MCF 10A (cell line): ENCODE measurements at regions not wholly inside any gene's neighbourhood (a gene's known extent, or its start where the extent isn't known, plus 50 kb on each side); places are given as distances from the start of the nearest gene placed in this dataset.

Source experiments
- BruUV-seq: library from RNA; stranded (reverse); fragments of 400-500 nt; replicated peaks from 2 replicates; lab custom pipeline; 2021; lab: Mats Ljungman, UMichigan
- CTCF ChIA-PET: fragments of 300-600 bp; sonication (Branson Sonifier 250); formaldehyde crosslinking; extraction: SDS; loops from one replicate; lab custom pipeline; 2021; ENCODE audit warnings: antibody characterized with exemption, inconsistent platforms; lab: Yijun Ruan, JAX
- POLR2A ChIA-PET: fragments of 300-600, 350-650 bp; sonication (Branson Sonifier 250); formaldehyde crosslinking; extraction: SDS; loops from one replicate; lab custom pipeline; 2020; ENCODE audit warnings: antibody characterized with exemption, inconsistent platforms; lab: Yijun Ruan, JAX
- DNase-seq: peaks from one replicate; pipeline ENCODE4 v3.0.0-alpha.2; 2018; ENCODE audit not compliant: unreplicated experiment
- H3K27ac Mint-ChIP-seq: one replicate; pipeline ENCODE4 v1.8.0; 2022; ENCODE audit warnings: mild to moderate bottlenecking, low read depth, mixed read lengths; ENCODE audit not compliant: unreplicated experiment
- H3K27me3 Mint-ChIP-seq: one replicate; pipeline ENCODE4 v1.8.0; 2022; ENCODE audit warnings: mixed read lengths; ENCODE audit not compliant: insufficient read depth, unreplicated experiment
- H3K36me3 Mint-ChIP-seq: one replicate; pipeline ENCODE4 v1.8.0; 2022; ENCODE audit warnings: mild to moderate bottlenecking, moderate library complexity, mixed read lengths; ENCODE audit not compliant: insufficient read depth, unreplicated experiment
- H3K4me1 Mint-ChIP-seq: one replicate; pipeline ENCODE4 v1.8.0; 2022; ENCODE audit warnings: mixed read lengths; ENCODE audit not compliant: insufficient read depth, unreplicated experiment
- H3K4me3 Mint-ChIP-seq: one replicate; pipeline ENCODE4 v1.8.0; 2022; ENCODE audit warnings: mild to moderate bottlenecking, moderate library complexity, mixed read lengths; ENCODE audit not compliant: unreplicated experiment
- H3K9me3 Mint-ChIP-seq: one replicate; pipeline ENCODE4 v1.8.0; 2022; ENCODE audit warnings: mixed read lengths; ENCODE audit not compliant: unreplicated experiment
- CTCF ChIP-seq: fragments of 200-600 bp; IDR thresholded peaks from one replicate; pipeline ENCODE4 v1.8.0; 2022; ENCODE audit warnings: antibody characterized with exemption, mild to moderate bottlenecking; ENCODE audit not compliant: unreplicated experiment
- intact Hi-C: fragments of 100-400 bp; cut with micrococcal nuclease; formaldehyde crosslinking; loops from 2 replicates; pipeline ENCODE4 v1.14.1; 2022

DNA sequence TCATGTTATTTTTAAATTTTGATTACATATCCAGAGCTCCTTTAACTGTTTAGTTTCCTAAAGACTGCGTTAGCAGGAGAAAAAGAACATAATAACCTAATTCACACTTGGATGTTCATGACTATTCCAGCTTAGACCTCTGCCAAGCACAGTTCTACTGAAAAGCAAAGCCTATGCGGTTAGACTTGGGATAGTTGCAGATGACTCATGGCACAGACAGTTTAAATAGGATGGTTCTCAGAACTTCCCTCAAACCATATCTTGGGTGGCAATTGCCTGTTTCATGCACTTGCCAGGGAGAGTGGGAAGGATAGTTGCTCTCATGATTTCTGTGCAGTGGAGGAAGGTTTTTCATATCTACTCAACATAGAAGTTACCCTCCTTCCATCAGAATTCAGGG is 149.7 kb upstream of the KLHL29 start:
- no peak overlapping the region for H3K4me3 Mint-ChIP-seq
- peak; percentile 31 for DNase-seq
- H3K4me1 Mint-ChIP-seq, result no peaks in the 10 kb centered on the region
- peaks cover 70% of the 10 kb centered on the region for H3K27me3 Mint-ChIP-seq
- H3K27ac Mint-ChIP-seq, result no peak overlapping the region
- no TSS peak for BruUV-seq
- H3K9me3 Mint-ChIP-seq, result no peaks in the 10 kb centered on the region
- TF ChIP-seq CTCF, result no peak
- POLR2A ChIA-PET, result no interaction called here
- intact Hi-C loops, result no loop called here
- CTCF ChIA-PET, result no interaction called here
- no peaks in the 10 kb centered on the region for H3K36me3 Mint-ChIP-seq

DNA sequence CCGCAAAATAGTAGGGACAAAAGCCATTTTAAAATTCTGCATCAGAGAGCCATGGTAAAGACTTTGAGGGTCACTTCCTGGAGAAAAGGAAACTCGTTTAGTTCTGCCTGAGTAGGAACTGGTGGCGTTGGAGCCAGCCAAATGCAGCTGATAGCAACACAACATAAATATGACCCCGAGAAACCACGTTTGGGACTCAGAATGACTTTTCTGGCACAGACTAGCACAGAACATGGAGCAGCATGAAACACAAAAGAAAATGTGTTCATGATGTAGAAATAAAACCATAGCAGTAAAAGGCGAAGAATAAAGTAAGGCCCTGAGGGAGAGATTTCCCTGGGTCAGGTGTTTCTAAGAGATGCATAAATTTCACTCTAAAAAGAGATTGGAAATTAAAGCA is 149.2 kb upstream of the KLHL29 start:
- H3K4me1 Mint-ChIP-seq, result no peaks in the 10 kb centered on the region
- TF ChIP-seq CTCF, result no peak
- no peak for DNase-seq
- intact Hi-C loops, result no loop called here
- BruUV-seq, result no TSS peak
- no peak overlapping the region for H3K4me3 Mint-ChIP-seq
- no peak overlapping the region for H3K27ac Mint-ChIP-seq
- H3K9me3 Mint-ChIP-seq, result no peaks in the 10 kb centered on the region
- H3K36me3 Mint-ChIP-seq, result no peaks in the 10 kb centered on the region
- peaks cover 70% of the 10 kb centered on the region for H3K27me3 Mint-ChIP-seq
- POLR2A ChIA-PET, result no interaction called here
- CTCF ChIA-PET, result no interaction called here

- peaks cover 63% of the 10 kb centered on the region for H3K27me3 Mint-ChIP-seq
- DNase-seq, result no peak
- intact Hi-C loops, result no loop called here
- H3K4me3 Mint-ChIP-seq, result no peak overlapping the region
- H3K4me1 Mint-ChIP-seq, result no peaks in the 10 kb centered on the region
- POLR2A ChIA-PET, result interaction anchor here (0.7 kb wide), 1 partner anchor 484 kb away, joined by 3 read pairs; no protein-coding TSS in a partner anchor
- no peaks in the 10 kb centered on the region for H3K36me3 Mint-ChIP-seq
- H3K27ac Mint-ChIP-seq, result no peak overlapping the region
- CTCF ChIA-PET, result no interaction called here
- no peaks in the 10 kb centered on the region for H3K9me3 Mint-ChIP-seq
- TF ChIP-seq CTCF, result no peak
- BruUV-seq, result no TSS peak
These were observed 147.8 kb upstream of the KLHL29 start for GRCh38 chr2:23237147-23237546.

- CTCF ChIA-PET, result no interaction called here
- Mint-ChIP-seq H3K9me3 (no peaks in the 10 kb centered on the region), H3K27ac (no peak overlapping the region), H3K36me3 (no peaks in the 10 kb centered on the region), H3K4me1 (no peaks in the 10 kb centered on the region), H3K4me3 (no peak overlapping the region), H3K27me3 (peaks cover 53% of the 10 kb centered on the region)
- intact Hi-C loops, result no loop called here
- POLR2A ChIA-PET, result no interaction called here
- no peak for DNase-seq
- TF ChIP-seq CTCF, result no peak
- no TSS peak for BruUV-seq
These were observed 146.8 kb upstream of the KLHL29 start for GRCh38 chr2:23238011-23238657.
